Breast epithelium (tissue), 3 donors: ENCODE measurements at regions not wholly inside any gene's neighbourhood (a gene's known extent, or its start where the extent isn't known, plus 50 kb on each side); places are given as distances from the start of the nearest gene placed in this dataset.

ENCODE experiments used
- CTCF ChIP-seq, 3 donors: fragments of 450-650 bp; IDR thresholded peaks; one replicate each; pipeline ENCODE4 v1.5.1; 2016 to 2017; ENCODE audit warnings: antibody characterized with exemption in 3 of 3, mild to moderate bottlenecking in 3 of 3, moderate library complexity in 3 of 3
- POLR2AphosphoS5 ChIP-seq, 3 donors: sonication (generic); formaldehyde crosslinking; IDR thresholded peaks; one replicate each; pipeline ENCODE4 v1.6.1; 2017; ENCODE audit warnings: antibody characterized with exemption in 3 of 3

DNA sequence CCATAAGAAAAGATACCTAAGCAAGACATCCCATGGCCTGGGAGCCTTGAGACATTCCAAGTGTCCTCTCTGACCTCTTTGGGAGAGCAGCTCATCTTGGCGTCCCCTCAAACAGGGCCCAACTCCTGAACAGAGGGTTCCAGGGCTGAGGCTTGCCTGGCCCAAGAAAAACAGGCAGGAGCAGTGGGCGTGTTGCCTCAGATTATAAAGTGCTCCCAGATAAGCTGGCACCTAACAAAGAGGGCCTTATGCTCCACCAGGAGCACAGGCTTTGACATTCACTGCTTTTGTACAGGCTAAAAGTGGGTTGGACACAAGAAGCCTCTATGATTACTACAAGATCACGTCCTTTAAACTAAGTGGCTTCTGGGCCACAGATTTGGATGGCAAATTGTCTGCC lies 193.1 kb downstream of the FGFR2 start:
- no peak for TF ChIP-seq CTCF (IDR thresholded peaks at IDR 0.05)
- TF ChIP-seq POLR2AphosphoS5 (IDR thresholded peaks at IDR 0.05) = no peak
